ENCODE measurements at regions not wholly inside any gene's neighbourhood (a gene's known extent, or its start where the extent isn't known, plus 50 kb on each side); places are given as distances from the start of the nearest gene placed in this dataset.

DNA sequence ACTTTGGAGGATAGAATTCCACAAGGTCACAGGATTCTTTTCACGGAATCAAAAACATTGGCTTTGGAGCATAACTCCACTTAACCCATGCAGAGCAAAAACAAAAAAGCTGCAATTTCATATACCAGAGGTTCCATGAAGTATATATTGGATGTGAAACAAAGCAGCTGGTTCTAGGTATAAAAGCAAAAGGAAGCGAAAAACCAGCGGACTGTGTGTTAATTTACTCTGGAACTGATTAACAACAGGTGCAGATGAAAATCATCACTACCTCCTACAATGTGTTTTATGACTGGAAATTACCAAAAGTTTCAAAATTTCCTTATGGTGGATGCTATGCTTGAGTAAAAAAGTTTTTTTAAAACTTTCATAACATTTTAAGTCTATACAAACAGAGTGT lies 54.4 kb upstream of the LINC00305 start:
- H3K9me2 ChIP-seq (replicated peaks; ENCODE audit: insufficient read depth, low read length), result no peaks in the 10 kb centered on the region
- no peak overlapping the region for H3K27ac ChIP-seq (ENCODE audit: low read depth, low read length)
- H3K4me2 ChIP-seq (ENCODE audit: low read depth, low read length, poor library complexity, severe bottlenecking), result no peak overlapping the region
- H3F3A ChIP-seq (ENCODE audit: insufficient read depth), result no peaks in the 10 kb centered on the region
- H2AFZ ChIP-seq (ENCODE audit: low read depth, low read length, severe bottlenecking), result no peak overlapping the region
- H3K27me3 ChIP-seq (ENCODE audit: low read length), result no peaks in the 10 kb centered on the region
- H3K4me3 ChIP-seq (ENCODE audit: insufficient read depth, low read length, poor library complexity, severe bottlenecking), result no peak overlapping the region
- no peak for TF ChIP-seq EZH2phosphoT487 (conservative IDR thresholded peaks at IDR 0.05; ENCODE audit: low read length)
- TF ChIP-seq, protein P1, sequence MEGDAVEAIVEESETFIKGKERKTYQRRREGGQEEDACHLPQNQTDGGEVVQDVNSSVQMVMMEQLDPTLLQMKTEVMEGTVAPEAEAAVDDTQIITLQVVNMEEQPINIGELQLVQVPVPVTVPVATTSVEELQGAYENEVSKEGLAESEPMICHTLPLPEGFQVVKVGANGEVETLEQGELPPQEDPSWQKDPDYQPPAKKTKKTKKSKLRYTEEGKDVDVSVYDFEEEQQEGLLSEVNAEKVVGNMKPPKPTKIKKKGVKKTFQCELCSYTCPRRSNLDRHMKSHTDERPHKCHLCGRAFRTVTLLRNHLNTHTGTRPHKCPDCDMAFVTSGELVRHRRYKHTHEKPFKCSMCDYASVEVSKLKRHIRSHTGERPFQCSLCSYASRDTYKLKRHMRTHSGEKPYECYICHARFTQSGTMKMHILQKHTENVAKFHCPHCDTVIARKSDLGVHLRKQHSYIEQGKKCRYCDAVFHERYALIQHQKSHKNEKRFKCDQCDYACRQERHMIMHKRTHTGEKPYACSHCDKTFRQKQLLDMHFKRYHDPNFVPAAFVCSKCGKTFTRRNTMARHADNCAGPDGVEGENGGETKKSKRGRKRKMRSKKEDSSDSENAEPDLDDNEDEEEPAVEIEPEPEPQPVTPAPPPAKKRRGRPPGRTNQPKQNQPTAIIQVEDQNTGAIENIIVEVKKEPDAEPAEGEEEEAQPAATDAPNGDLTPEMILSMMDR (IDR thresholded peaks at IDR 0.05; ENCODE audit: insufficient read depth, low read length, poor library complexity, severe bottlenecking), result no peak
- no peaks in the 10 kb centered on the region for H3K79me2 ChIP-seq (ENCODE audit: insufficient read depth, low read length)
- H3K9ac ChIP-seq (ENCODE audit: low read length), result no peak overlapping the region
- H3K9me3 ChIP-seq (ENCODE audit: insufficient read depth, low read length), result no peaks in the 10 kb centered on the region
- no peaks in the 10 kb centered on the region for H4K20me1 ChIP-seq (ENCODE audit: low read depth, low read length)
- H3K36me3 ChIP-seq (ENCODE audit: low read length), result no peaks in the 10 kb centered on the region

GRCh38 chr18:64202863-64203262 lies 54.0 kb upstream of the LINC00305 start:
- Histone ChIP-seq H3F3A (ENCODE audit: insufficient read depth) (no peaks in the 10 kb centered on the region), H3K9ac (ENCODE audit: low read length) (no peak overlapping the region), H3K36me3 (ENCODE audit: low read length) (no peaks in the 10 kb centered on the region), H3K9me2 (replicated peaks; ENCODE audit: insufficient read depth, low read length) (no peaks in the 10 kb centered on the region), H3K4me2 (ENCODE audit: low read depth, low read length, poor library complexity, severe bottlenecking) (no peak overlapping the region), H3K4me3 (ENCODE audit: insufficient read depth, low read length, poor library complexity, severe bottlenecking) (no peak overlapping the region), H2AFZ (ENCODE audit: low read depth, low read length, severe bottlenecking) (no peak overlapping the region), H4K20me1 (ENCODE audit: low read depth, low read length) (no peaks in the 10 kb centered on the region), H3K27ac (ENCODE audit: low read depth, low read length) (no peak overlapping the region), H3K9me3 (ENCODE audit: insufficient read depth, low read length) (no peaks in the 10 kb centered on the region), H3K27me3 (ENCODE audit: low read length) (no peaks in the 10 kb centered on the region), H3K79me2 (ENCODE audit: insufficient read depth, low read length) (no peaks in the 10 kb centered on the region)
- TF ChIP-seq EZH2phosphoT487 (conservative IDR thresholded peaks at IDR 0.05; ENCODE audit: low read length), result no peak
- TF ChIP-seq, protein P1 (IDR thresholded peaks at IDR 0.05; ENCODE audit: insufficient read depth, low read length, poor library complexity, severe bottlenecking), result no peak

DNA sequence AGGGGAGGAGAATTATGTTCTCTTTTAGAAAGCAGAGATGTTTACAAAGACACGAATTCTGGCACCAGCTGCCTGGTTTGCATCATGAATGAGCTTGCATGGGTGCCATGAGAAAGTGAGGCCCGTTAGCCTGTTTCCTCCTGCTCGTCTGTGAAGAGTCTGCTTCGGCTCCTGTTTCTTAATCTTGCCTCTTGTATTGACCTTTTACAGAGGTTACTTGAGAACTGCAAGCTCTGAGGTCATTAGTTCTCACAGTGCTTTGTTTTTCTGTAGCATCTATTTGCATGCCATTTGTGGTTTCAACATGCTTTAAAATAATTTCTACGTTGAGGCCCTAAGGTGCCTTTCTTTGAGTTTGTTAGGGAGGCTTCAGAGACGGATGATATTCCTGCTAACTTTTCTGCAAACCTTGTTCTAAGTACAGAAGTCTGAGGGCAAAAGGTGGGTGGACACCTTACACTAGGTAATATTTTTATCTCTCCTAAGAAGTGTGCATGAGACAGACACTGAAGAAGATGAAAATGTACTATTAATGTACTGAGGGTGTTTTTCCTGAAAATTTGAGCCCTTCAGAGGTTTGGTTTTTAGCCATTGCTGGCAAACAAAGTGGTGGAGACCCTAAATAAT lies 53.4 kb upstream of the LINC00305 start:
- Histone ChIP-seq H3K79me2 (ENCODE audit: insufficient read depth, low read length) (no peaks in the 10 kb centered on the region), H3F3A (ENCODE audit: insufficient read depth) (no peaks in the 10 kb centered on the region), H2AFZ (ENCODE audit: low read depth, low read length, severe bottlenecking) (no peak overlapping the region), H3K4me3 (ENCODE audit: insufficient read depth, low read length, poor library complexity, severe bottlenecking) (no peak overlapping the region), H4K20me1 (ENCODE audit: low read depth, low read length) (no peaks in the 10 kb centered on the region), H3K4me2 (ENCODE audit: low read depth, low read length, poor library complexity, severe bottlenecking) (no peak overlapping the region), H3K36me3 (ENCODE audit: low read length) (no peaks in the 10 kb centered on the region), H3K9ac (ENCODE audit: low read length) (no peak overlapping the region), H3K9me2 (replicated peaks; ENCODE audit: insufficient read depth, low read length) (no peaks in the 10 kb centered on the region), H3K27me3 (ENCODE audit: low read length) (no peaks in the 10 kb centered on the region), H3K9me3 (ENCODE audit: insufficient read depth, low read length) (no peaks in the 10 kb centered on the region), H3K27ac (ENCODE audit: low read depth, low read length) (no peak overlapping the region)
- no peak for TF ChIP-seq EZH2phosphoT487 (conservative IDR thresholded peaks at IDR 0.05; ENCODE audit: low read length)
- TF ChIP-seq, protein P1 (IDR thresholded peaks at IDR 0.05; ENCODE audit: insufficient read depth, low read length, poor library complexity, severe bottlenecking), result no peak

Measured in SU-DHL-6 (cell line).